ENCODE measurements at regions not wholly inside any gene's neighbourhood (a gene's known extent, or its start where the extent isn't known, plus 50 kb on each side); places are given as distances from the start of the nearest gene placed in this dataset.

- Histone ChIP-seq H3K4me1 (no peaks in the 10 kb centered on the region), H3K36me3 (no peaks in the 10 kb centered on the region), H3K27me3 (no peaks in the 10 kb centered on the region), H3K9me3 (no peaks in the 10 kb centered on the region), H3K4me3 (no peak overlapping the region), H3K27ac (no peak overlapping the region)
- no peak for TF ChIP-seq CTCF (IDR thresholded peaks at IDR 0.05)
- DNase-seq (ENCODE audit: low spot score in 2 of 2) = peak in 1 of 2 donors; percentile 52
- intact Hi-C loops (cut with DNase I) = no loop called here
Observed at GRCh38 chr6:170000071-170000843, 248.8 kb downstream of the ERMARD start.

GRCh38 chr6:169999367-169999766 lies 247.9 kb downstream of the ERMARD start:
- H3K27me3 ChIP-seq = no peaks in the 10 kb centered on the region
- no peaks in the 10 kb centered on the region for H3K36me3 ChIP-seq
- H3K9me3 ChIP-seq = no peaks in the 10 kb centered on the region
- peak in 1 of 2 donors; percentile 9 for DNase-seq (ENCODE audit: low spot score in 2 of 2)
- H3K4me3 ChIP-seq = no peak overlapping the region
- TF ChIP-seq CTCF (IDR thresholded peaks at IDR 0.05) = no peak
- intact Hi-C loops (cut with DNase I) = no loop called here
- H3K27ac ChIP-seq = no peak overlapping the region
- H3K4me1 ChIP-seq = no peaks in the 10 kb centered on the region

- peak in 1 of 2 donors; percentile 28 for DNase-seq (ENCODE audit: low spot score in 2 of 2)
- no peak overlapping the region for H3K27ac ChIP-seq
- H3K36me3 ChIP-seq = no peaks in the 10 kb centered on the region
- intact Hi-C loops (cut with DNase I) = no loop called here
- no peak for TF ChIP-seq CTCF (IDR thresholded peaks at IDR 0.05)
- H3K9me3 ChIP-seq = no peaks in the 10 kb centered on the region
- H3K4me3 ChIP-seq = no peak overlapping the region
- H3K27me3 ChIP-seq = no peaks in the 10 kb centered on the region
- no peaks in the 10 kb centered on the region for H3K4me1 ChIP-seq
Observed at GRCh38 chr6:169998457-169998856, 247.0 kb downstream of the ERMARD start.

- Histone ChIP-seq H3K27me3 (no peaks in the 10 kb centered on the region), H3K4me3 (no peak overlapping the region), H3K27ac (no peak overlapping the region), H3K36me3 (no peaks in the 10 kb centered on the region), H3K9me3 (no peaks in the 10 kb centered on the region), H3K4me1 (no peaks in the 10 kb centered on the region)
- intact Hi-C loops (cut with DNase I) = no loop called here
- DNase-seq (ENCODE audit: low spot score in 2 of 2) = no peak
- TF ChIP-seq CTCF (IDR thresholded peaks at IDR 0.05) = no peak
Observed at GRCh38 chr6:169997930-169998218, 246.5 kb downstream of the ERMARD start.

- intact Hi-C loops (cut with DNase I) = no loop called here
Observed at GRCh38 chr6:169997187-169997929, 245.9 kb downstream of the ERMARD start.

More at GRCh38 chr6:169997187-169997929, 245.9 kb downstream of the ERMARD start:
- DNase-seq (ENCODE audit: low spot score in 2 of 2) = no peak
- H3K27ac ChIP-seq = no peak overlapping the region
- H3K9me3 ChIP-seq = no peaks in the 10 kb centered on the region
- no peaks in the 10 kb centered on the region for H3K4me1 ChIP-seq
- no peaks in the 10 kb centered on the region for H3K27me3 ChIP-seq
- H3K36me3 ChIP-seq = no peaks in the 10 kb centered on the region
- H3K4me3 ChIP-seq = no peak overlapping the region
- TF ChIP-seq CTCF (IDR thresholded peaks at IDR 0.05) = no peak
